ENCODE measurements at regions not wholly inside any gene's neighbourhood (a gene's known extent, or its start where the extent isn't known, plus 50 kb on each side); places are given as distances from the start of the nearest gene placed in this dataset.

DNA sequence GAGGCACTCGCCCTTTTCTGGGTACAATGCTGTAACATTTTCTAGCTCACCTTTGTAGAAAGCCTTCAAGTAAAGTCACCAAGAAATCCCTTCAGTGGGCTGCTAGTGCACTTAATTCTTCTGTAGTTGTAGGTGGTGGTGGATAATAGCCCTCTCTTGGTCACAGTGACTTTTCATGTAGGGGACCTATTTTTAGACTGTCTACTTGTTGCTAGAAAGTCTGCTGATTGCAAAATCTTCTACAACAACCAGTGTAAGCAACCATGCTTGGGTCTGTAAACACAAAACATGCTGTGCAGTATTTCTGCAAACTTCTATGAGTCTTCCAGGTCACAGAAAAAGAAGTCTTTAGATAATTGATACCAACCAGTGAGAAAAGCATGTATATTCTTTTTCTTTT is 55.6 kb downstream of the PBDC1 start:
- intact Hi-C loops (cut with DNase I): no loop called here
- DNase-seq (ENCODE audit: low spot score): no peak

- no peak for DNase-seq (ENCODE audit: low spot score)
- intact Hi-C loops (cut with DNase I): no loop called here
Observed at GRCh38 chrX:76248901-76249300, 76.0 kb downstream of the PBDC1 start.

DNA sequence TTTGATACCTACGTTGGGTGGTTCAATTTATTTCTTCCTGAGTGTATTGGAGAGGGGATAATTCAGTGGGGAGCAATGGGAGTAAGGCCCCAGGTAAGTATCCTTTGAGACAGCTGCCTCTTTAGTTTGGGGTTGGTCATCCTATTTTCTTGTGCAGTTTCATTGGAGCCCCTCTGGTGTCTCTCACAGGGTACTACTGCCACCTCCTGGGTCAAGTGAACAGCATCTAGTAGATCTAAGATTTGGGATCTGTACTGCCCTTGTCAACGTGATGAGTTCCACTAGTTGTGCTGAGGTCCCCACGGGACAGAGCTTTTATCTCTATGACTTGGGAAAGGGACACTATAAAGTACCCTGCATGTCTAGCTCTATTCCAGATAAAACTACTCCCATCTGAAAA is 80.6 kb downstream of the PBDC1 start:
- intact Hi-C loops (cut with DNase I): no loop called here
- DNase-seq (ENCODE audit: low spot score): no peak

- intact Hi-C loops (cut with DNase I): loop anchor here (5.0 kb wide), 1 partner anchor 173 kb away; no protein-coding TSS in a partner anchor
- no peak for DNase-seq (ENCODE audit: low spot score)
Observed at GRCh38 chrX:76279007-76279406, 106.1 kb downstream of the PBDC1 start.
